SH-SY5Y (cell line): ENCODE measurements at regions not wholly inside any gene's neighbourhood (a gene's known extent, or its start where the extent isn't known, plus 50 kb on each side); places are given as distances from the start of the nearest gene placed in this dataset.

Experiments used
- GATA2 ChIP-seq: IDR thresholded peaks from 2 replicates; pipeline ENCODE4 v1.6.1; 2011; ENCODE audit warnings: mild to moderate bottlenecking, low read depth, low read length
- GATA3 ChIP-seq: IDR thresholded peaks from 2 replicates; pipeline ENCODE4 v1.6.1; 2011; ENCODE audit warnings: low read depth, mild to moderate bottlenecking, low read length, moderate library complexity

GRCh38 chr11:81756864-81757595 lies 976.6 kb downstream of the FAM181B start:
- TF ChIP-seq GATA2 = no peak
- no peak for TF ChIP-seq GATA3

GRCh38 chr11:81749245-81749644 lies 984.4 kb downstream of the FAM181B start:
- no peak for TF ChIP-seq GATA2
- TF ChIP-seq GATA3 = no peak

GRCh38 chr11:81744336-81745116 lies 989.1 kb downstream of the FAM181B start:
- TF ChIP-seq GATA2 = no peak
- TF ChIP-seq GATA3 = no peak

- TF ChIP-seq GATA3 (no peak), GATA2 (no peak)
These were observed 1008.0 kb downstream of the FAM181B start for GRCh38 chr11:81725701-81726100.

GRCh38 chr11:81717695-81718094 lies 1016.0 kb downstream of the FAM181B start:
- TF ChIP-seq GATA3 (no peak), GATA2 (no peak)

GRCh38 chr11:81707881-81708280 lies 1025.8 kb downstream of the FAM181B start:
- TF ChIP-seq GATA3 (no peak), GATA2 (no peak)

- TF ChIP-seq GATA2 (no peak), GATA3 (no peak)
These were observed 1028.4 kb downstream of the FAM181B start for GRCh38 chr11:81705283-81705682.

- TF ChIP-seq GATA2 (no peak), GATA3 (no peak)
These were observed 1033.6 kb downstream of the FAM181B start for GRCh38 chr11:81700076-81700475.

GRCh38 chr11:81687057-81687456 lies 1046.6 kb downstream of the FAM181B start:
- TF ChIP-seq GATA3 = no peak
- no peak for TF ChIP-seq GATA2

GRCh38 chr11:81674211-81674610 lies 1059.5 kb downstream of the FAM181B start:
- TF ChIP-seq GATA3 (no peak), GATA2 (no peak)

GRCh38 chr11:81673001-81673400 lies 1060.7 kb downstream of the FAM181B start:
- TF ChIP-seq GATA2 (no peak), GATA3 (no peak)

GRCh38 chr11:81669935-81670543 lies 1063.6 kb downstream of the FAM181B start:
- no peak for TF ChIP-seq GATA2
- TF ChIP-seq GATA3 = no peak

- TF ChIP-seq GATA3 = no peak
- TF ChIP-seq GATA2 = no peak
These were observed 1074.9 kb downstream of the FAM181B start for GRCh38 chr11:81658722-81659121.

- TF ChIP-seq GATA3 = no peak
- TF ChIP-seq GATA2 = no peak
These were observed 1078.3 kb downstream of the FAM181B start for GRCh38 chr11:81655351-81655750.
